K562 (cell line): ENCODE measurements at regions not wholly inside any gene's neighbourhood (a gene's known extent, or its start where the extent isn't known, plus 50 kb on each side); places are given as distances from the start of the nearest gene placed in this dataset.

ENCODE experiments used
- HLTF ChIP-seq: fragments of 450-650 bp; IDR thresholded peaks from 2 replicates; pipeline ENCODE4 v1.6.1; 2016
- SREBF2 ChIP-seq: sonication (generic); formaldehyde crosslinking; IDR thresholded peaks from 2 replicates; pipeline ENCODE4 v1.4.0; 2020; ENCODE audit warnings: mild to moderate bottlenecking, missing genetic modification reagents

DNA sequence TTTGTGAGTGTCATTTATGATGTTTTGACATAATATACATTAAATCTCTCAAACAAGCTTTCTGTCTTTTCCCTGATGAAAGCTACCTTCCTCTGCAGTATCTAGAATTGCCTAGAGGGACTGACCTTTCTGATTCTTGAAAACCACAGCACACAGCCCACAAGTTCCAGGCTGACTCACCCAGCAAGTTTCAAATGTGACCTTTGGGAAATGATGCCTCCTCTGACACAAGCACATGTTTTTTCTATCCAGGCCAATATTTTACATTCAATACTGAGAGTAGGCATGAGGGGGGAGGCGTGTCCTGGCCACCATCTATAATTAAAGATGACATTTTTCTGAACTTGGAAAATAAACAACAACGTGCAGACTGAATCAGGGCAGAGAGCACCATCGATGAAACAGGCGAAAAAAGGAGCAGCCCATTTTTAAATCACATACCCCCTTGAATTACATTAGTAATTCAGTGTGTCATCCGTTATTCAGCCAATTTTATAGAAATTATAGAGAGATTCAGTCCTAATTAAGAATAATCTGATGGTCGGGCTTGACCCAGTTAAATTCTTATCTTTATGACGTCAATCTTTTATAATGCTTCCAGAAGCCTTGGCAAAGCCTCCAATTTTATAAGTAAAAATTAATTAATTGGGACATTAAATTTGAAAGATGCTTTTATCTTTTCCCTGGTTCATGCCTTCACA, 292.6 kb upstream of the CDH11 start:
- TF ChIP-seq HLTF (no peak), SREBF2 (CRISPR knock-in tag) (no peak)
